NCI-H2227 (cell line): ENCODE measurements at regions not wholly inside any gene's neighbourhood (a gene's known extent, or its start where the extent isn't known, plus 50 kb on each side); places are given as distances from the start of the nearest gene placed in this dataset.
"Not testable (repeated sequence)": the region's sequence is repeated elsewhere in the genome, so short reads cannot be mapped to it uniquely, and the experiment has no call there.

Source experiments
- DNase-seq: peaks from one replicate; lab custom pipeline; 2025; ENCODE audit not compliant: unreplicated experiment; lab: John Stamatoyannopoulos, UW

- peak; percentile 43 for DNase-seq
These were observed 273.0 kb upstream of the PREP start for GRCh38 chr6:105675715-105676397.

- DNase-seq = not testable (repeated sequence)
These were observed 270.1 kb upstream of the PREP start for GRCh38 chr6:105672856-105673538.

DNA sequence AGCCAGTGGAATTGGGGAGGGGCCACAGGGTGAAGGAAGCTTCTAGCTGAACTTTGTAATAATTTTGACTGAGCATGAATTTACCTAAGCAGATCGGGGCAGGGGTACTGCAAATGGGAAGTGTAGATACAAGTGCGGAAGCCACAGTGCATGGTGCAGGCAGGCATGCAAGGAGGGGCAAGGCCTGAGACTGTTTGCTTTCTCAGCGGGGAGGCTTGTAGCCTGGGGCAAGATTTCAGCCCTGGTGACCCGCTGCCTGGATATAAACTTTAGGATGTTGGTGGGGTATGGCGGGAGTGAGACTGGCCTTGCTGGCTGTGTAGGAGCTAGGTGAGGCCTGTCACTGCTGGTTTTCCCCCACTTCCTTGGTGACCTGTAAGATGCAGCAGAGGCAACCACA, 266.4 kb upstream of the PREP start:
- DNase-seq = no peak

GRCh38 chr6:105667056-105667455, 264.2 kb upstream of the PREP start:
- no peak for DNase-seq

DNA sequence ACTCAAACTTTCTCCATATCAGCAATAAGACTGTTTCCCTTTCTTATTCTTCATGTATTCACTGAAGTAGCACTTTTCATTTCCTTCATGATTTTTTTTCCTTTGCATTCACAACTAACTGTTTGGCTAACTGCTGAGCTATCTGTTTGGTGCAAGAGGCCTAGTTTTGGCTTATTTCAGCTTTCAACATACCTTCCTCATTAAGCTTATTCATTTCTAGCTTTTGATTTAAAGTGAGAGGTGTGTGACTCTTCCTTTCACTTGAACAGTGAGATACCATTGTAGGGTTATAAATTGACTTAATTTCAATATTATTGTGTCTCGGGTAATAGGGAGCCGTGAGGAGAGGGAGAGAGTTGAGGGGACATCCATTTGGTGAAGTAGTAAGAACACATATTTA, 262.0 kb upstream of the PREP start:
- no peak for DNase-seq

DNA sequence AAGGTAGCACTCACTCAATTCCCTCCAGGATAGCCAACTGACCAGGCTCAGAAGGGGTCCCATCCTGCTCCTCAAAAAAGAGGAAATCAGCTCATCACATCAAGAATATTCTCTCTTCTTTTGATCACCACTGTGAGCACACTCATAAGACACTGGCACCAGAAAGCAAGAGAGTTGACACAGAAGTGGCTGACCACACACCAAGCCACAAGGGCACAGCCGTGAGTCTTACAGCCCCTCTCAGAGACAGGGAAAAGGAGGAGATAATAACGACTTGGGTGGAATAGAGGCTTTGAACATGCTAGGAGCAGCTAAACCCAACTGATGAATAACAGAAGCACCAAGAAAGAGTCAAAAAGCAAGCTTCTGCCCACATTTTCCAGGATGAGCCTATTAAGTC, 249.1 kb upstream of the PREP start:
- DNase-seq = no peak

GRCh38 chr6:105650347-105650746, 247.5 kb upstream of the PREP start:
- no peak for DNase-seq

DNA sequence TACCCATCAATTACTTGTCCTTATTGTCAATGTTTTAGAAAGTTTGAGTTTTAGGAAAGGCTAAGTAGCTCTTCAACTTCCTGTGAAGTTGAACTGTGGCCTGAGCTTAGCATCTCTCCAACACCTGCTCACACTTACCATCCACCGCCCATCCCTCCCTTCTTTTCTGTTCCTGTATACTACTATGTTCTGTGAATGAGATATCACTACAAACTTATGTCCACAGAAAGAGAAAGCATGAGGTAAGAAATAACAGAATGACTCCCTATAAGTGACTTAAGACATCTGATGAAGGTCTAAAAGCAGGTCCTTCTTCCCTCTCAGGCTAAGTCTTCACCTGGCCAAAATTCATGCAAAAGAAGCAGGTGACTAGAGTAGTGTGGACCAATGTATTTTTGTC, 246.3 kb upstream of the PREP start:
- no peak for DNase-seq

DNA sequence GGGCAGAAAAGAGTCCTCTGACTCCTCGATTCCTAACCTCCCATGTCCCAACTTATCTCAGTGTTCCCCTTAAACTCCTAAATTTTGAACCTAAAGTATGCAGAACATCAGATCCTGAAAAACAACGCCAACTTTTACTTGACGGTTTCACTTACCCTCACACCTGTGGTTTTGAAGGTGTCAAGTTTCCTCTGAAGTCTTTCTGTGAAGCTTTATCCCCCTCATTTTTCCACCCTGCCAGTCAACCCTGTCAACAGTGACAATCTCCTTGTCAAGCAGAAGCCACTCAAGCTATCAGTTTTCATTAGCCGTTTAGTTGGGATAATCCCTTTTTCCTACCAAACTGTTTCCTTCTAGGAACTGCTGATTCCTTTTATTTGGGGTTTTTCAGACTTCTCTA, 245.4 kb upstream of the PREP start:
- DNase-seq = no peak

- no peak for DNase-seq
These were observed 243.5 kb upstream of the PREP start for GRCh38 chr6:105646391-105646867.

GRCh38 chr6:105645958-105646357, 243.1 kb upstream of the PREP start:
- DNase-seq = no peak

DNA sequence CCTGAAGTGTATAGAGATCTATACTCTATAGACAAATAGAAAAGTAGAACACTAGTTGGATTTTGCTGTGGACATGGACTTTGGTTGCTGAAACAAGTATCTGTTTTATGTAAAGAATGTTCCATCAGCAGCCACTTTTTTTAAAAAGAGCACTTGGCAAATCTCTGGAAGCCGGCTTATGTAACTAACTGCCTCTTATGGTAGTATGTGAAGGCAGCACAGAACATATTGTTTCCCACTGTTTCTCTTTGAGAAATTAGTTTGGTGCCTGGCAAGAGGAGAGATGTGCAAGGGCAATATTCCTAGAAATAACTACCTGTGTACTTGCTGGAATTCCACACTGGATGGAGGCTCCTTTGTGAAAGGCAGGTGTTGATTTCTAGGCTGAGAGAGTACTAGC, 242.3 kb upstream of the PREP start:
- no peak for DNase-seq

- no peak for DNase-seq
These were observed 241.8 kb upstream of the PREP start for GRCh38 chr6:105644691-105645090.

GRCh38 chr6:105644073-105644489, 241.2 kb upstream of the PREP start:
- DNase-seq = no peak

GRCh38 chr6:105642708-105643107, 239.8 kb upstream of the PREP start:
- DNase-seq = peak; percentile 6

DNA sequence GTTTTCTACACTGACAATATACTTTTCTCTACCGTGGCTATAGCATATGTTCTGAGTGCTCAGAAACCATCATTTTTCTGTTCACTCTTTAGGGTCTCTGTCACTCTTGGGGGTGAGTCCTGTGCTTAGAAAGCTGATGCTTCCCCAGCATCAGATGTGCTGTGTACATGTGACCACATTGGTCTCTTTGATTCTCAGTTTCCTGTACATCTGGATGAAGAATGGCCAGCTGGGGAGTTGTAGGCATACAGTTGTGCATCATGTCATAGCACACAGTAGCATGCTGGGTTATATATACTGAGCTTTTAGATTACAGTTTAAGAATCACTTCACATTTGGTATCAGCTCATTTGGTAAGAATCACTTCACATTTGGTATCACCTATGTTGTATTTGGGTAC, 238.6 kb upstream of the PREP start:
- DNase-seq = no peak

- DNase-seq = no peak
These were observed 236.2 kb upstream of the PREP start for GRCh38 chr6:105639124-105639523.

GRCh38 chr6:105633814-105634213, 230.9 kb upstream of the PREP start:
- DNase-seq = no peak

DNA sequence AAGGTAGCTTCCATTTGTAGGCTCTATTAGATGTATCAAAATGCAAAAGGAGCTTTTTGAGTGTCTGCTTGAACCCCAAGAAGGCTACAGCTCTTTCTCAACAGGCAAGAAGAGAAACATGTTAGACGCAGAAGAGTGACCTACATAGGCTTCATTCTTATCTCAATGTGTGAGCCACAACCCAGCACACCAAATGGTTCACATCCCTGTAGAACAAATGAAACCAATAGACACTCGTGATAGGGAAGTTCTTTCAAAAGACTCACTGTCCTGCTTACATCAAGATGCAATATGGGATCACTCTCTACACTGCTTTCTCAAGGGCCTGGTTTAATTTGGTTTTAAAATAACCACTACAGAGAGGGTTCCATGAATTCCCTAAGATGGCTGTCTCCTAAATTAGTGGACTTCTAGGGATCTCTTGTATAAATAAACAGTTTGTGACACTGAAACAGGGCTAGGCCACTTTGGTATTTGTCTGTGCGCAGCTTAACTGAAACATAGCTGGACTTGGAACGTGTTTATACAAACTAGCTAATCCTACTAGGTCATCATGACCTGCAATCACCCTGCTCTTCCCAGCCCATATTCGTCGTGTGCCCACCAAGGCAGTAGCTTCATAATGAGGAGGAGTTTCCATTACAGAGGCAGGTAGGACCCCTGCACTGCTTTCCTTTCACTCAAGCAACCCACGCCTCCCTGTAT, 225.4 kb upstream of the PREP start:
- DNase-seq = no peak

GRCh38 chr6:105626295-105627158, 223.6 kb upstream of the PREP start:
- no peak for DNase-seq

DNA sequence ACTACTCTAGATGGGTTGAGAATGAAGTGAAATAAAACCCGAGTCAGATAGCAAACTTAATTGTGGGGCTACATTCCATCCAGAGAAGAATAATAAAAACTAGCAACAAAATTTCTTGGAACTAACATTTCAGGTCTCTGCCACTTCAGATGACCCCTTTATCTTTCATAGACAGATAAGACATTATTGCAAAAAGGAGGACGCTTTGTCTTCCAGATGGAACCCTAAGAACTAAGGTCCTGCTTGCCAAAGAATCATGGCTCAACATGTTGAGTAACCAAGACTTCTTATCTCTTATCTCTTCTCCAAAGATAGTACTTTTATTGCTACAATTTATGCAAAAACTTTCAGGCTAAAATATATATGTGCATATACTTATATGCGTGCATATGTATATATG, 221.1 kb upstream of the PREP start:
- no peak for DNase-seq
